ENCODE measurements at regions not wholly inside any gene's neighbourhood (a gene's known extent, or its start where the extent isn't known, plus 50 kb on each side); places are given as distances from the start of the nearest gene placed in this dataset.

GRCh38 chr7:155983176-155983815 lies 171.0 kb upstream of the SHH start:
- no peak for TF ChIP-seq ZFX (IDR thresholded peaks at IDR 0.05)
- TF ChIP-seq CTCF (conservative IDR thresholded peaks at IDR 0.05) = no peak

Data from C4-2B (cell line).